HG02588 (cell line): ENCODE measurements at regions not wholly inside any gene's neighbourhood (a gene's known extent, or its start where the extent isn't known, plus 50 kb on each side); places are given as distances from the start of the nearest gene placed in this dataset.
A peak's percentile ranks its signal among the peaks of the same experiment; 100 is the strongest.
"Not testable (repeated sequence)": the region's sequence is repeated elsewhere in the genome, so short reads cannot be mapped to it uniquely, and the experiment has no call there.

Experiments
- ATAC-seq: cut with Tn5 transposase; IDR thresholded peaks from one replicate; pipeline ENCODE4 v1.9.1; 2021; ENCODE audit warnings: mild to moderate bottlenecking, moderate library complexity; ENCODE audit not compliant: unreplicated experiment

DNA sequence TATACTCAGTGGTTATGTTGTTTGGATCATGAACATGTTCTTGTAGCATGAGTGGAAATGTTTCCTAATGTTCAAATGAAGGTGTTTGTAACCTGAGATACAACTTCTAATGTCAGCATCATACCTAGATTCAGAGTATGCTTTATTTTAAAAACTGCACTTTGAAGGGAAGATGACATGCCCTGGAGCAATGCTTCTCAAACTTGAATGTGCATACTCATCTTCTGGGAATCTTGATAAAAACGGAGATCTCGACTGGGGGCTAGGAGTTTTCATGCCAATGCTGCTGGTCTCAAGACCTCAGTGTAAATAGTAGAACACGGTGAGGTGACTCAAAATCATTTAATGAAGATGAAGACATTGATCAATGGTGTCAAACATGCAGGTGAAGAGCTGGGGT, 440.0 kb upstream of the NOX3 start:
- ATAC-seq, result no peak

DNA sequence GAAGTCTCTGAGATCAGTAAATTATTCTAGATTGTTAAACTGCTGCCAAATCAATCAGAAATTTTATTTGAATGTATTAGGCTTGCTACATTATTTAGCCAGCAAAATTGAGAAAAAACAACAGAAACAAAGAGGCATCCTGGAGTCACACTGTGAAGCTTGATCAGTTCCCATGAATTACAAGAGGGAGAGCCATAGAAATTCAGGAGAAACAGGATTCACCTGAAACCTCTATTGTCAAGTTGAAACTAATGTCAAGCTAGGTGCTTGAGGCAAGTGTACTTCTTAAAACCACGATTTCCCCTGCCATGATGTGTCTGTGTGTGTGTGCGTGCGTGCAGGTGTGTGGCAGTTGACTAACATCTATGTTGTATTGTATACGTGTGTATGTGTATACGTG, 439.1 kb upstream of the NOX3 start:
- no peak for ATAC-seq

DNA sequence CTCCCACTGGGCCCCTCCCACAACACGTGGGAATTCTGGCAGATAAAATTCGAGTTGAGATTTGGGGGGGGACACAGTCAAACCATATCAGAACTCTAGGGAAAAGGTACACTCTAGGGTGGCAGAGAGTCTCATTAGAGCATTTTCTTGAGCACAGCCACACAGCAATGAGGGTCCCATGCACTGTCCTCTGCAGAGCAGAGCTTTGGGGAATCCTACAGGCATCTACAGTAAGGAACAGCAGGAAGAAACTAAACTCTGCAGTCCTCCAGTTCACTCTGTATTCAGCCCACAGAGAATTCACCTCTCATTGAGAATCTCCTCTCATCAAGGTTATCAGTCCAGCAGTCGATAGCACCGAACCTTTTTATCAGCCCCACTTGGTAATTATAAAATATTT, 438.6 kb upstream of the NOX3 start:
- ATAC-seq, result no peak

DNA sequence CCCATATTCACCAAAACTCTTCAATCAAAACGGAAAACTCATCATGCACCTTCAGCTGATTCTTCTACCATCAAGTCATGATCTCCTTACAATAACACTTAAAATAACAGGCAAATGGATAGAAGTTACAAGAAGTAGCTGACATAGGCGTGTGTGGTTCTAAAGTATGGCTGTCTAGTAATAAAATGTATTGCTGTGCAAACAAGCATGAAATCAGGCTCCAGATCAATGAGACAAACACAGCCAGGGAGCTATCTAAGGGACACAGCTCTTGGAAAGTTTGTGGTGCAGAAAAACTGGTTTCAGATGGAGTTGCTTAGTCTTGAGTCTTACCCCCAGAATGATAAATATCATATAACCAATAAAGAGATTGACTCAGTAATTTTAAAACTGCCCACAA, 434.8 kb upstream of the NOX3 start:
- no peak for ATAC-seq

DNA sequence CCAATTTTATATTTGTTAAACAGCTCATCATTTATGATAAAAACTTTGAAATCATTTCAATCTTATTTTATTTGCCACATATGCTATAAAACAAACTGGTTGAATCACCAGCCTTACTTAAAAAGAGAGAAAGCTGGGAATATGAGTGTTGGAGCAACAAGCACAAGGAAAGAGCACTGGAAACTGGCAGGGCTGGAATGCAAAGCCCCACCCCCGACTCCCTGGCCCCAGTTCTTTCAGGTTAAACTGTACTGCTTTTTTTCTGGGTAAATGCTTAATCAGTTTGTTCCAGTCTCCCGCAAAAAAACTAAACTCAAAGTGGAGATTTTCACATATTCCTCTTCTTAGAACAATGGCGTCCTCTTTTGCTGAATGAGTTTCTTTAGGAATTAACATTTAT, 433.8 kb upstream of the NOX3 start:
- no peak for ATAC-seq

DNA sequence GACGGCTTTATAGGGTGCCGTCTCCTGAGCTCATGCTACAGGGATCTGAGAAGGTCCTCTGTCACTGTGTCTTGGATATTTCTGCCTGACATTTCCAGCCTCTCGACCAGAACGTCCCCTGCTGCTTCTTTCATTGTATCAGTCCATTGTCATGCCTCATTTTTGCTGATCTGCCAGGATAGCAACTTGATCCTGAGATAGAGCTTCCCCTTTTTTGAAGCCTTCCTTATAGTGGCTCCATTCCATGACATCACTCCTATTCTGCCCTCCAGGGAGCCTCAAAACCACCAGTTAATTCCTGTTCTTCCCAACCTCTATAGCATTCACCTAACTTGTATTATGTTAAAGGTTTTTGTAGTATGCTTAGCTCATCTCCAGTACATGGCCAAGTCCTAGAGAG, 431.8 kb upstream of the NOX3 start:
- no peak for ATAC-seq

DNA sequence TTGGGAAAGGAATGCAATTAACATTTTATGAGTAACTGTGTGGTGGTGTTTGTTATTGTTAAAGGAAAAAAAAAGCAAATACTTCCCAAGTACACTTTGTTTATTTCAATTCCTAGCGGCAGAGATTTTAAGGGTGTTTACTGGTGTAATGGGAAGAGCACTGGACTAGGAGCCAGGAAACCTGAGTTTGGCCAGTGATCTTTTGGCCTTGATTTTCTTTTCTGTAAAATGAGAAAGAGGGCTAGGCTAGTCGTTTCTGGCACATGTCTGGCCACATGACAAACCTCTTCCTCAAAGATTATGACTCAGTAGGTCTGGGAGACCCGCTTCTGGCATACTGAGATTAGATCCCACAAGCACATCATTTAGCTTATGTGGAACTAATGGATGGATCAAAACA, 428.1 kb upstream of the NOX3 start:
- ATAC-seq, result no peak

DNA sequence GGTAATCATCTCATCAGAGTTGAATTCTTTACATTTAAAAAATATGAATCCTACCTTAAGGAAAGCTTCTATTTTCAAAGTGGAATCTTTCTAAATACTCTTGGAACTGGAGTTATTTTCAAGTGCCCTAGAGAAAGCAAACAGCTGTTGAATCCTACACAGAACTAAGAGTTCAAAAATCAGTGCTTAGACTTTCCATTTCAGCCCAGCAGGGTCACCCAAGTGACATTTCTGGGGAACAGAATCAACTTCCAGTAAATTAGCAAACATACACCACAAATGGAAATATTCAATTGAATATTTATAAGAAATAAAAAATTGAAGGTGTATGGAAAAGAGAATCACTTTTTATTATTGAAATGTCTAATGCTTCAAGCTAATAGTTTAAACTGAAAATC, 427.7 kb upstream of the NOX3 start:
- no peak for ATAC-seq

DNA sequence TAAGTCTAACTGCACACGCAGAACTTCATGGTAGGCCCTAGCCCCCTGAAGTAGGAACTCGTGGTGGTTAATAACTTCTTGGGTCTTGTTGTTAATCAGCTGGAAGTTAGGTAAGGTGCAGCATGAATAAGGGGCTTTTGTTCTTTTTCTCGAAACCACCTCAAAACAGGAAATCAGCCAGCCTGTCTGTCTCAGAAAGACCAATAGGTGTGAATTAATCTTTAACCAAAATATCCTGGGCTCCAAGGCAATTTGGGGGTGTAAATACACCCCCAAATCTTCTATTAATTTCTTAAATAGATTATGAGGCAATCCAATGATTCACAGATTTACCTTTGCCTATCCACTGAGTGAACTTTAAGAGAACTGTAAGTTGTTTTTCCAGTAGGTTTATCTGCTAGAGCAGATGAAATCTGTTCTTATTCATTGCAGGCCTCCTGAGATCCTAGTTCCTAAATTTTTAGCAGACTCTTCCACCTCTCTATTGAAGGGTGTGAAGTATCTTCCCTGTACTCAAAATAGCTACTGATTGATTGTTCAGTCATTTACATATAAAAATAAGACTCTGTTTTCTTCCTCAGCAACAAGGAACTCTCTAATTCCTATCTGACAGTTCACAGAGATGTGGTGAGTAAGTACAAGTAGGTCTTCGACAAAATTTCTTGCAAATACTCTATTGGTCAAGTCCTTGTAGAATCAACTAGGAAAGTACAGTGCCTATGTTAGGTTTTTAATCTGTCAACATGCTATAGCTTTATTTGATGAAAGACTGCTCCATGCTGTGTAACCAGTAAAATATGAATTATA, 427.1 kb upstream of the NOX3 start:
- ATAC-seq, result peak; percentile 78

DNA sequence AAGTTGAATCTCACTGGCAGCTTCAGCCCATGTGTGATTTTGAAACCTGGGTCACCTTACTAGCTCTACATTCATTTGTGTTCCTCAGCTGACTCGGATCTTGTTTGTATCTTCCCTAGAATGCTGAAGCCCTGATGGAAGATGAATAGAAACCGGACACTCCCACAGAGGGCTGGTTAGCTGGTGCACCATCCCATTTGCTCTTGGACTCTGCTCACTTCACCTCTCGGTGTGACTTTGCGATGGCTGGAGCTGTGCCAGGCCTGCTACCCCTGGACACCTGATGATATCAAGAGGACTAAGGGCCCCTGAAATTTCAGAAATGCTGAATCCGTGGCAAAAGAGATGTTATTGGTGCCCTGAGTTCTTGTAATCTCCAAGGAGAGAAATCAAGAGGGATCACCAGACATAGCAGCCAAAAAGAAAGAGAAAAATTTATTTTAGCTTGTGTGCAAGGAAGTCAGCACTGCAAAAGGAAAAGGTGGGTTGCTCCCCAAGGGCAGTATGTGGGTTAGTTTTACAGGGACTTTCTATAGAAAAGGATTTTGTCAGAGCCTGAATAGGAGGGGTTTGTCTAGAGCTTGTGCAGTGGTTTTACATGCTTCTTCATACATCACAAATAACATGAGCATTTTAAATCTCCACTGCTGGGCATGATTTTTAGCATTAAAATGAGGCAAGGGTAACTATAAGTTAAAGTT, 426.3 kb upstream of the NOX3 start:
- ATAC-seq, result peak; percentile 29

DNA sequence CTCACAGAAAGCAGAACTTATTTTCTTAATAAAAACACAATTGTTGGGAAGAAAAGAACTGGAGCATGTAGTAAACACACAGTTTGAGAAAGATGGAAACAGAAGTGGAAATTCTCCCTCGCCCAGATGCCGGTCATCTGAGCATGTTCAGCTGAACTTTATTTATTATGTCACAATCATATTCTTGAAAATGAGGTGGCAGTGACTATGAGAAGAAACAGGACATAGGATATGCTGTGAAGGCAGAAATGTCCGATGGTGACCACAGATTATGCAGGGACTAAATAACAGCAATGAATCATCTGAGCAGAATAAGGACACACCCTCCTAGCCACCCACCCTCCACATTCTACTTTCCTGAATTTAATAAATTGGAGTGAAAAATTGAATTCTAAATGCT, 425.3 kb upstream of the NOX3 start:
- ATAC-seq, result no peak

DNA sequence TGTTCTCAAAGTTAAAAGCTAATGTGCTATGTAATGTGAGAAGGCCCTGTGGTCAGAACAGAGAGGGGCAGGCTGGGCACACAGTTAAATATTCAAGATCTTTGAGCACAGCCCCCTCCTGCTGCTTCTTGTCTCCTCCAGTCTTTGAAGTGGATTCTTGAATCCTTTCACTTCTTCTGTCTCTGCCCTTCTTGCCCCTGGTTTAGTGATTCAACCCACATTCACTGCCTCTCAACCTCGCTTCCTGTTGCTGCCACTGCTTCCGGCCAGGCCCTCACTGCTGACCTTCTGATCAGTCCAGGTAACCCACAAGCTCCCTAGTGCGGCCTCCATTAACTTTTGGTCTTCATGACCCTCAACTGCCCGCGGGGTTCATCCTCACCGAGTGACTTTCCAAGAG, 417.3 kb upstream of the NOX3 start:
- no peak for ATAC-seq

DNA sequence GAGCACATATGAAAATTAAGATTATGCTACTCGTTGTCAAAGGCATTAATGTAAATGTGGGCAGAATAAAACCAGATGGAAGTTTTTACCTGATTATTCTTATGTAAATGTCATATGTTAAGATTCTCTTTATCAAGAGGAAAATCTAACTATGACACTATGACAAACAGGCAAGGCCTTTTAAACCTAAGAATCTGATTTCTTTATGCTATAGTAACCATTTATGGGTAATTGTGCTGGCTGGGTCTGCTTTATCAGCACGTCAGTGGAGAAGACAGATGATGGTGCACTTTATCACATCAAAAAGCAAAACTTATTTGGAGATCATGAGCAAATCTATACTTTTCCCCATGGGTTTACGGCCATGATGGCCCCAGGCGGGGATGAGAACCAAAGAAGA, 412.0 kb upstream of the NOX3 start:
- ATAC-seq, result no peak

DNA sequence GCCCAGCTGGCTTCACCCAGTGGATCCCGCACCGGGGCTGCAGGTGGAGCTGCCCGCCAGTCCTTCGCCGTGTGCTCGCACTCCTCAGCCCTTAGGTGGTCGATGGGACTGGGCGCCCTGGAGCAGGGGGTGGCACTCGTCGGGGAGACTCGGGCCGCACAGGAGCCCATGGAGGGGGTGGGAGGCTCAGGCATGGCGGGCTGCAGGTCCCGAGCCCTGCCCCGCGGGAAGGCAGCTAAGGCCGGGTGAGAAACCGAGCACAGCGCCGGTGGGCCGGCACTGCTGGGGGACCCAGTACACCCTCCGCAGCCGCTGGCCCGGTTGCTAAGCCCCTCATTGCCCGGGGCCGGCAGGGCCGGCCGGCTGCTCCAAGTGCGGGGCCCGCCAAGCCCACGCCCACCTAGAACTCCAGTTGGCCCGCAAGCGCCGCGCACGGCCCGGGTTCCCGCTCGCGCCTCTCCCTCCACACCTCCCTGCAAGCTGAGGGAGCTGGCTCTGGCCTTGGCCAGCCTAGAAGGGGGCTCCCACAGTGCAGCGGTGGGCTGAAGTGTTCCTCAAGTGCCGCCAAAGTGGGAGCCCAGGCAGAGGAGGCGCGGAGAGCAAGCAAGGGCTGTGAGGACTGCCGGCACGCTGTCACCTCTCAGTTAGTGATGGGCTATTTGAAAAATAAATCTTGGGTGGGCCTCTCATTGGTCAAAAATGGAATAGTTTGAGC, 411.2 kb upstream of the NOX3 start:
- ATAC-seq, result not testable (repeated sequence)

DNA sequence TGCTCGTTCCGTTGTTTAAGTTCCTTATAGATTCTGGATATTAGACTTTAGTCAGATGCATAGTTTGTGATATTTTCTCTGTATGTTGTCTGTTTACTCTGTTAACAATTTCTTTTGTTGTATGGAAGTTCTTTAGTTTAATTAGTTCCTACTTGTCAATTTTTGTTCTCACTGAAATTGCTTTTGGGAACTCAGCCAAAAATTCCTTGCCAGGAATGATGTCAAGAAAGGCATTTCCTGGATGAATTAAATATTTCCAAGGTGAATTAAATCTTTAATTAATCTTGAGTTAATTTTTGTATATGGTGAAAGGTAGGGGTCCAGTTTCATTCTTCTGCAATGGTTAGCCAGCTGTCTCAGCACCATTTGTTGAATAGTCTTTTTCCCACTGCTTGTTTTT, 406.2 kb upstream of the NOX3 start:
- ATAC-seq, result no peak

DNA sequence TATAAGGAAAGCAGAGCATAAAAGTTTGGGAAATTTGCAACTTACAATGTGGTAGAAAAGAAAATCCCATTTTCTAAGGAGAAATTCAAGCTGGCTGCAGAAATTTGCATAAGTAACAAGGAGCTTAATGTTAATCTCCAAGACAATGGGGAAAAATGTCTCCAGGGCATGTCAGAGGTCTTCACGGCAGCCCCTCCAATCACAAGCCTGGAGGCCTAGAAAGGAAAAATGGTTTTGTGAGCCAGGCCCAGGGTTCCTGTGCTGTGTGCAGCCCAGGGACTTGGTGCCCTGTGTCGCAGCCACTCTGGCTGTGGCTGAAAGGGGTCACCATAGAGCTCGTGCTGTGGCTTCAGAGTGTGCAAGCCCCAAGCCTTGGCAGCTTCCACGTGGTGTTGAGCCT, 403.3 kb upstream of the NOX3 start:
- not testable (repeated sequence) for ATAC-seq

DNA sequence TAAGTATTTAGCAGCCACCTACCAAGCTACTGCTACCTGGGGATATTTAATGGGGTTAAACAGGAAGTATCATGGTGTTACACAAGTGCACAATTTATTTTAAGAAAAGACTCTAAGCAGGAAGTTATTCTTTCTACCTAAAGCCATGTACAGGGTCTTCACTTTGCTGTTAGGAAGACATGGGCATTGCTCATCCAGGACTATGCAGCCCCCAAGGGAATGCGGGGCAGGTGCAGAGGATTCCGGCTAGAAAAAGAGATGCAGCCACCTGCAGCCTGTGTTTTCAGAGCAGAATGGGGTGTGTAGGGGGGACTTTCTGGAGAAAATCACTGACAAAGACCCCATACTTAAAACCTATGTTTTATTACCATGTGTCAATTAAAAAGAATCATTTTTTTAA, 399.1 kb upstream of the NOX3 start:
- no peak for ATAC-seq

DNA sequence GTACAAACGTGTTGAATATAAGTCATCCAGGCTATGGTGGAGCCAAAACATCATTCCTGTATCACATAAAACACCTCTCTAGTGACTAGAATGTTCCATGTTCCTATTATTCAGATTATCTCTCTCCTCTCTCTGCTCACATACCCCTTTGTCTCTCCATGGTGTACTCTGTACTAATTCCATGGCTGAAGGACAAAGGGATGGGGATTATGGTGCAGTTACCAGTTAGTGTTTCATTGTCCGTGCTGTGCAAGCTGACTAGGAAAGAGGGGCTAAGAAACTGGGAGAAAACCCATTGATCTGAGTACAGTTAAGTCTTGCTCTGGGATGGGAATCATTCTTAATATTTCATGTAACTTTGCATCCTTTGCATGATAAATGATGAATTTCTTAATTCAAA, 397.4 kb upstream of the NOX3 start:
- ATAC-seq, result no peak

DNA sequence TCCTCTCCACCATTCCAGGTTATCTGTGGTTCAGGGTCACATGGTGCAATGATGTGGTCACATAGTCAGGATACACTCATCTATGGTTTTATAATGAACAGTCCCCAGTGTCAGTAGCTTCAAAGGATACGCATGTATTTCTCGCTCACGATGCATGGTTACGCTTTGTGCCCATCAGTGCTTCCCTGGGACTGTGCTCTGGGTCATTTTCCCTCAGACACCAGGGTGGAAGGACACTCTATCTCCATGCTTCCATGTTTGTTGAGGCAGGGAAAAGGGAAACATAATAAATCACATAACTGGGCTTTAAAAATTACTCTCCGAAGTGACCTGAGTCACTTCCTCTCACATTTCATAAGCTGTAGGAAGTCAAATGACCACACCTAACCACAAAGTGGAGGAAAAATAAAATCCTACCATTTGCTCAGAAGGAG, 394.8 kb upstream of the NOX3 start:
- no peak for ATAC-seq

DNA sequence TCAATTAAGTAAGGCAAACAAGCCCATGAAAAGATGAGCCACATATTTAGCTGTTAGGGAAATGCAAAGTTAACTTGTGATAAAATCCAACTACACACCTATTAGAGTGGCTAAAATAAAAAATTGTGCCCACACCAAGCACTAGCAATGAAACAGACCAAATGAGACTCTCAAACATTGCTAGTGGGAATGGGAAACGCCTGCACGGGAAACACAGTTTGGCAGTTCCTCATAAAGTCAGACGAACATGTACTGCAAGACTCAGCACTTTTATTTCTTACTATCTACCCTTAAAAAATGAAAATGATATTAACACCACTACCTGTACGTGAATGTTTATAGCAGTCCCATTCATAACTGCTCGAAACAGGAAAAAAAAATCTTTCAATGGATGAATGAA, 392.1 kb upstream of the NOX3 start:
- ATAC-seq, result no peak

DNA sequence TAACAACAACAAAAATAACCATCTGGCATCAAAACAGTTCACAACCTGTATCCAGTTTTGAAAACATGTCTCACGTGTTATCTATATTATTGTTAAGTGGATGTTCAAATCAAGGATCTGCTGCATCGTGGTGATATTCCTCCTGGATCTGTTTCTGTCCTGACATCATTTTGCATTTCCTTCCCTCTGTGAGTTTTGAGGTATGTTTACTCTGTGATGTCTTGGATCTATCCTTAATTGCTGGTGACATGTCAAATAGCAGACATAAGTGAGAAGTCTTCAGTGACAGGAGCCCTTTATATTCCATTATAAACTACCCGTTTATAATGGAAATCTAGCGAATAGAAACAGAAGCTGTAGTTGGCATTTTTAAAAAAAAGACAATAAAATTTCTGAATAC, 381.8 kb upstream of the NOX3 start:
- ATAC-seq, result no peak

DNA sequence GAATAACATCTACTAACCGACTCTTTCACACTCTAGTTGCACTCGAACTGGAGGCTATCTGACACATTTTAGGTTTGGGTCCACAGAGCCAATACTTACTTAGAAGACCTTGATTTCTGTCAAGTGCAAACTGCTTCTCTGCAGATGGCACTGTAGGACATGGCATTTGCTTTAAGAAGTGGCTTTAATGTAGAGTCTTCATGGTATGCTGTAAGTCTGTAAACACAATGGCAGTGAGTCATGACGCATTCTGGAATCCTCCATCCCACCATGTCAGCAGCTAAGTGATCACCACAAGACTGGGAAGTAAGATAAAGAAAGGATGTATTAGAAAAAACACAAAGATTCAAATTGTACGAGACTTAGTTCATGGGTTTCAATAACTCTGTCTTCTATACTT, 377.0 kb upstream of the NOX3 start:
- ATAC-seq, result no peak
